A673 (cell line): ENCODE measurements at regions not wholly inside any gene's neighbourhood (a gene's known extent, or its start where the extent isn't known, plus 50 kb on each side); places are given as distances from the start of the nearest gene placed in this dataset.
"Not testable (repeated sequence)": the region's sequence is repeated elsewhere in the genome, so short reads cannot be mapped to it uniquely, and the experiment has no call there.

Experiments used
- EZH2 ChIP-seq: fragments of 200-600 bp; sonication (generic); IDR thresholded peaks from 2 replicates; pipeline ENCODE4 v1.6.1; 2017; ENCODE audit warnings: borderline replicate concordance, low read depth, mild to moderate bottlenecking, mixed read lengths, antibody characterized with exemption, low read length; ENCODE audit not compliant: poor library complexity, severe bottlenecking
- TF ChIP-seq, protein P1 (sequence below): fragments of 300-800, 200-600 bp; sonication (generic); conservative IDR thresholded peaks from 2 replicates; pipeline ENCODE4 v1.5.1; 2017; ENCODE audit warnings: low read depth, mild to moderate bottlenecking, antibody characterized with exemption, low read length, moderate library complexity, mixed read lengths

DNA sequence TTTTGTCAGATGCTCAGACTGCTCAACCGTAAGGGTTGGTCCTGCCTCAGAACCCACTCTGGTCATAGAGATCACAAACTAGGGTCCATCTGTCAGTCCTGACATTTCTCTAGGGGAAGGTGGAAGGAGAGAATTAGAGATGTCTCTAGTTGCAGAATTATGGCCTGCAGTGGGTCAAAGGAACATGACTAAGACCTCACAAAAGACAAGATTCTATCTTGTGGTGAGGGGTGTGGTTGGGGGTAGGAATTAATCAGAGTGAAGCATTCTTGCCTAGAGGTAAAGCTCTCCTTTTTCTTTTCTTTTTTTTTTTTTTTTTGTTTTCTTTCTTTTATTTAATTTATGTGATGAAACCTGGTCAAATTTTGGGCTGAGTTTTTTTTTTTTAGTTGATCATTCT lies 558.1 kb downstream of the CD109 start:
- TF ChIP-seq, protein P1, sequence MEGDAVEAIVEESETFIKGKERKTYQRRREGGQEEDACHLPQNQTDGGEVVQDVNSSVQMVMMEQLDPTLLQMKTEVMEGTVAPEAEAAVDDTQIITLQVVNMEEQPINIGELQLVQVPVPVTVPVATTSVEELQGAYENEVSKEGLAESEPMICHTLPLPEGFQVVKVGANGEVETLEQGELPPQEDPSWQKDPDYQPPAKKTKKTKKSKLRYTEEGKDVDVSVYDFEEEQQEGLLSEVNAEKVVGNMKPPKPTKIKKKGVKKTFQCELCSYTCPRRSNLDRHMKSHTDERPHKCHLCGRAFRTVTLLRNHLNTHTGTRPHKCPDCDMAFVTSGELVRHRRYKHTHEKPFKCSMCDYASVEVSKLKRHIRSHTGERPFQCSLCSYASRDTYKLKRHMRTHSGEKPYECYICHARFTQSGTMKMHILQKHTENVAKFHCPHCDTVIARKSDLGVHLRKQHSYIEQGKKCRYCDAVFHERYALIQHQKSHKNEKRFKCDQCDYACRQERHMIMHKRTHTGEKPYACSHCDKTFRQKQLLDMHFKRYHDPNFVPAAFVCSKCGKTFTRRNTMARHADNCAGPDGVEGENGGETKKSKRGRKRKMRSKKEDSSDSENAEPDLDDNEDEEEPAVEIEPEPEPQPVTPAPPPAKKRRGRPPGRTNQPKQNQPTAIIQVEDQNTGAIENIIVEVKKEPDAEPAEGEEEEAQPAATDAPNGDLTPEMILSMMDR: not testable (repeated sequence)
- TF ChIP-seq EZH2: not testable (repeated sequence)
